GM12891 (cell line): ENCODE measurements at regions not wholly inside any gene's neighbourhood (a gene's known extent, or its start where the extent isn't known, plus 50 kb on each side); places are given as distances from the start of the nearest gene placed in this dataset.

Source experiments
- DNase-seq: peaks from one replicate; pipeline ENCODE4 v3.0.0; 2011; ENCODE audit warnings: low spot score; ENCODE audit not compliant: insufficient read length
- FAIRE-seq: peaks from 2 replicates; lab custom pipeline; 2011; peaks lifted over from hg19 to GRCh38; lab: Jason Lieb, UNC
- PAX5 ChIP-seq: IDR thresholded peaks from 2 replicates; pipeline ENCODE4 v1.6.1; 2011; ENCODE audit warnings: low read length, moderate library complexity, mild to moderate bottlenecking; ENCODE audit not compliant: insufficient read depth, severe bottlenecking
- POLR2A ChIP-seq: IDR thresholded peaks from 2 replicates; pipeline ENCODE4 v1.6.1; 2011; ENCODE audit warnings: low read depth, low read length, control low read depth
- POLR2AphosphoS5 ChIP-seq: IDR thresholded peaks from 2 replicates; pipeline ENCODE4 v1.6.1; 2011; ENCODE audit warnings: low read depth, low read length, control low read depth
- POU2F2 ChIP-seq: IDR thresholded peaks from 2 replicates; pipeline ENCODE4 v1.6.1; 2011; ENCODE audit warnings: low read depth, mild to moderate bottlenecking, control low read depth, low read length, moderate library complexity
- SPI1 ChIP-seq: IDR thresholded peaks from 2 replicates; pipeline ENCODE4 v1.6.1; 2011; ENCODE audit warnings: low read depth, low read length, control low read depth
- TAF1 ChIP-seq: IDR thresholded peaks from 2 replicates; pipeline ENCODE4 v1.6.1; 2011; ENCODE audit warnings: low read depth, low read length, control low read depth

GRCh38 chr12:97781342-97781741, 318.7 kb downstream of the RMST start:
- no peak for FAIRE-seq
- no peak for DNase-seq
- TF ChIP-seq SPI1 (no peak), TAF1 (no peak), PAX5 (no peak), POU2F2 (no peak), POLR2AphosphoS5 (no peak), POLR2A (no peak)

DNA sequence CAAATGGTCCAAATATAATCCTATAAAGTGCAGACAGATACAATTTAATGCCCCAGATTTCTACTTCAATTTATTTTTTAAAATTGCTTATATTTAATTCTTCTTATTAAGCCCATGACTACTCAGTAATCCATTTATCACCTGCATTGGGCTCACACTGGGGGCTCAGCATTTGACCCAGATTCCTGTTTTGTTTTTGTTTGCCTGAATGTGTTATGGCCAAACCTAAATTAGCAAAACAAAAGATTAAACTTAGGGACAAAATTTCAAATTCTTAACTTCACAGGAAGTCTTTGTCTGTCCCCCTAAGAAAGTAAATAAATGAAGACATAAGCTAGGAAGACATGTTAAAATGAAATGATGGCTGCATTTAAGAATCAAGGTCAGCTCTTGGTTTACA, 322.3 kb downstream of the RMST start:
- no peak for FAIRE-seq
- no peak for TF ChIP-seq SPI1
- TF ChIP-seq PAX5 = no peak
- TF ChIP-seq POLR2AphosphoS5 = no peak
- TF ChIP-seq POLR2A = no peak
- no peak for TF ChIP-seq TAF1
- no peak for TF ChIP-seq POU2F2

DNA sequence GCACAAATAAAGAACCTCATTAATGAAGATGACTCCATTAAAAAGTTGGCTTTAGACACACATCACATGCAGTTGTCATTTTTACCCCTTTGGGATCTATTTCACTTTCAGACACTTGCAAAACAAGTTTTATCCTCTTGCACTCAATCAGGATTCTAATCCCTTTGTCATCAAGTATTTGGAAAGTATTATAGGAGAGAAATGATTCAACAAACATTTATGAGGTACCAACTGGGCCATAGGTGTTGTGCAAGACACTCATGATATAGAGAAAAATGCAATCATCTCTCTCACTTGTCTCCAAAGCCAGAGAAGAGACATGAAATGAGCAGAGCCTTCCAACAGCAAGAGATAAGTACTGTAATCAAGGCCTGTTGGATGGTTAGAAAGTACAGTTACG, 327.7 kb downstream of the RMST start:
- FAIRE-seq = no peak
- DNase-seq = no peak
- TF ChIP-seq TAF1 (no peak), PAX5 (no peak), SPI1 (no peak), POLR2A (no peak), POLR2AphosphoS5 (no peak), POU2F2 (no peak)

More for the DNA sequence above, 322.3 kb downstream of the RMST start:
- no peak for DNase-seq

DNA sequence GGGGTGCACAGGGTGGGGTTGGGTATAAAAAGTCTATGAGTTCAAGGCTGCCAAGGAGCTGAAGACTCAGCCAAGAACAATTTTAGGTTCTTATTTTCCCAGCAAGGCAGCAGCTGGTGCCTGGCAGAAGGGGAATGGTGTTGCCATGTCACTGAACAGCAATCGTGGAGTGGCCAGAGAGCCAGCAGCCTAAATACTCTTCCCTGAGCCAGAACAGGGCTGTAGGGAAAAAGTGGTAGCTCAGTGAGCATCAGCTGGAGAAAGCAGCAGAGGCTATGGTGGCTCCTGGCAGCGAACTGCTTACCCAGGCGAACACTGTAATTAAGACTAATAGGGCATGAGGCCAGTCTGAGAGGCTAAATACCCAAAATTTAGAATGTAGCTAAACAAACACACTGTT, 334.9 kb downstream of the RMST start:
- TF ChIP-seq POLR2AphosphoS5 (no peak), SPI1 (no peak), TAF1 (no peak), POLR2A (no peak), PAX5 (no peak), POU2F2 (no peak)
- FAIRE-seq (no peak), DNase-seq (no peak)

DNA sequence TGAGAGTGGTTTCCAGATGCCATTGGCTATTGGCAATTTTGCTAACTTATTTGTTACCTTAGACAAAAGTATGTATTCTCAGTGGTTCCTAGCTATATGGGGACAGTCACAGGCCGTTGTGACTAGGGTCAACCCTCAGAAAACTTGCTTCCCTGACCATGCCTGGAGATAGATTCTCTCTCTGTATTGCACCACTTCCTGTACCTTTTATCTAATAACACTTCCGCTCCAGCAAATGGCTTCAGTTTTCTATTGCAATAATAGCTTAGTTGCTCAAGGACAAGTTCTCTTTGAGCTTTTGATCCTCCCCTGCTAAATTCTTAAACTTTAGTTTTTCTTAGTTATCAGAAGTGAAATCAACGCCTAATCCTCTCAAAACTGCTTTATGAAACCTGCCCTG, 338.0 kb downstream of the RMST start:
- no peak for DNase-seq
- TF ChIP-seq TAF1 (no peak), SPI1 (no peak), PAX5 (no peak), POLR2AphosphoS5 (no peak), POLR2A (no peak), POU2F2 (no peak)
- no peak for FAIRE-seq

- FAIRE-seq (no peak), DNase-seq (no peak)
- TF ChIP-seq PAX5 (no peak), POU2F2 (no peak), POLR2A (no peak), TAF1 (no peak), SPI1 (no peak), POLR2AphosphoS5 (no peak)
These were observed 339.0 kb downstream of the RMST start for GRCh38 chr12:97801471-97802059.

- no peak for TF ChIP-seq POLR2AphosphoS5
- TF ChIP-seq PAX5 = no peak
- TF ChIP-seq SPI1 = no peak
- TF ChIP-seq TAF1 = no peak
- TF ChIP-seq POLR2A = no peak
- no peak for TF ChIP-seq POU2F2
- DNase-seq (no peak), FAIRE-seq (no peak)
These were observed 342.5 kb downstream of the RMST start for GRCh38 chr12:97805146-97805545.

GRCh38 chr12:97813301-97813700, 350.7 kb downstream of the RMST start:
- TF ChIP-seq SPI1 (no peak), POLR2AphosphoS5 (no peak), POLR2A (no peak), POU2F2 (no peak), TAF1 (no peak), PAX5 (no peak)
- DNase-seq (no peak), FAIRE-seq (no peak)

- FAIRE-seq (no peak), DNase-seq (no peak)
- TF ChIP-seq SPI1 = no peak
- no peak for TF ChIP-seq POLR2AphosphoS5
- TF ChIP-seq PAX5 = no peak
- no peak for TF ChIP-seq TAF1
- TF ChIP-seq POLR2A = no peak
- TF ChIP-seq POU2F2 = no peak
These were observed 359.2 kb downstream of the RMST start for GRCh38 chr12:97821806-97822205.
